Activated B cell treated with CpG ODN at 0.5 μM for 24 hours (primary cell): ENCODE measurements at regions not wholly inside any gene's neighbourhood (a gene's known extent, or its start where the extent isn't known, plus 50 kb on each side); places are given as distances from the start of the nearest gene placed in this dataset.

Experiments
- ATAC-seq: fragments of 200-7000 bp; cut with Tn5 transposase; one replicate; pipeline ENCODE4 v1.10.0; 2021; ENCODE audit warnings: low read depth, mild to moderate bottlenecking, moderate library complexity
- CTCF ChIA-PET: fragments of 350-600 bp; sonication (Branson Sonifier 250); formaldehyde crosslinking; loops from one replicate; lab custom pipeline; 2021; ENCODE audit warnings: antibody characterized with exemption; lab: Charles Lee
- POLR2A ChIA-PET: fragments of 350-600 bp; sonication (Branson Sonifier 250); formaldehyde crosslinking; loops from one replicate; lab custom pipeline; 2021; ENCODE audit warnings: antibody characterized with exemption; lab: Charles Lee
- DNase-seq: peaks from one replicate; pipeline ENCODE4 v3.0.0; 2022
- H3K27ac Mint-ChIP-seq: one replicate; pipeline ENCODE4 v1.8.0; 2020; ENCODE audit warnings: mixed read lengths
- H3K27me3 Mint-ChIP-seq: one replicate; pipeline ENCODE4 v1.8.0; 2021; ENCODE audit warnings: mixed read lengths
- H3K36me3 Mint-ChIP-seq: one replicate; pipeline ENCODE4 v1.8.0; 2021; ENCODE audit warnings: low read depth, mixed read lengths
- H3K4me1 Mint-ChIP-seq: one replicate; pipeline ENCODE4 v1.8.0; 2021; ENCODE audit warnings: mixed read lengths
- H3K4me3 Mint-ChIP-seq: one replicate; pipeline ENCODE4 v1.8.0; 2020; ENCODE audit warnings: mild to moderate bottlenecking, mixed read lengths
- H3K9me3 Mint-ChIP-seq: one replicate; pipeline ENCODE4 v1.8.0; 2020; ENCODE audit warnings: mixed read lengths
- CTCF ChIP-seq: fragments of 200-600 bp; IDR thresholded peaks from one replicate; pipeline ENCODE4 v1.8.0; 2022; ENCODE audit warnings: antibody characterized with exemption, mild to moderate bottlenecking
- intact Hi-C: fragments of 100-400 bp; cut with micrococcal nuclease; formaldehyde crosslinking; loops from one replicate; pipeline ENCODE4 v1.15.1; 2024

DNA sequence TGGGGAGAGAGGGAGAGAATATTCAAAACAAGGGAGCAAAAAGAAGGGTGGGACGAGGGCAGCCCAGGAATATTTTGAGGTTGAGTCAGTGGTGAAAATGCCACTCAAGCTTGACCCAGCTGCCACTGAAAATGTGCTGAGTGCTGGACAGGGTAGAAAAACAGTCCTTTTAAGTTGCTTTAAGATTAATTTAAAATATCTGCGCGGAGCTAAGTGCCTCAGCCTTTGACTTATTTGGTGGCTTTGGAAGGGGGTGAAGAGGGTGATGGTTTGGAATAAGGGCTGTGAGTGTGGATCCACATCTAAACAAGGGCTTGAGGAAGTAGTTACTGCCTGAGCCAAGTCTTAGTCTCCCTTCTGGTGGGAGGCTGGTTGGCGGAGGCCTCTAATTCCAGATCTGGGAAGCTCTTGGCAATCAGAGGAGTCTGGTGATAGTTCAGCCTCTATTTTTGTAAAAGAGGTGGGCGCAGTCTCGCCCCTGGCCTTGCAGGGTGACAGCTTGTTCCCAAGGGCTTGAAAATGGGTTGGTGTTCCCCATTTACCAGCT, 280.8 kb upstream of the ROPN1 start:
- intact Hi-C loops = no loop called here
- no peak overlapping the region for H3K27ac Mint-ChIP-seq

GRCh38 chr3:124273651-124274050, 281.7 kb upstream of the ROPN1 start:
- peaks cover 4% of the 10 kb centered on the region for H3K27me3 Mint-ChIP-seq
- no peak overlapping the region for H3K4me3 Mint-ChIP-seq
- intact Hi-C loops = no loop called here
- no peaks in the 10 kb centered on the region for H3K36me3 Mint-ChIP-seq
- no peaks in the 10 kb centered on the region for H3K4me1 Mint-ChIP-seq
- H3K9me3 Mint-ChIP-seq = no peaks in the 10 kb centered on the region
- POLR2A ChIA-PET = no interaction called here
- no peak for DNase-seq
- no peak overlapping the region for H3K27ac Mint-ChIP-seq
- no peak for TF ChIP-seq CTCF
- ATAC-seq = no peak
- CTCF ChIA-PET = no interaction called here

More for the DNA sequence above, 280.8 kb upstream of the ROPN1 start:
- ChIA-PET POLR2A (no interaction called here), CTCF (no interaction called here)
- no peak overlapping the region for H3K4me3 Mint-ChIP-seq
- no peak for ATAC-seq
- no peaks in the 10 kb centered on the region for H3K4me1 Mint-ChIP-seq
- H3K27me3 Mint-ChIP-seq = peaks cover 4% of the 10 kb centered on the region
- TF ChIP-seq CTCF = no peak
- no peaks in the 10 kb centered on the region for H3K36me3 Mint-ChIP-seq
- no peak for DNase-seq
- no peaks in the 10 kb centered on the region for H3K9me3 Mint-ChIP-seq

- DNase-seq (no peak), ATAC-seq (no peak)
- no peaks in the 10 kb centered on the region for H3K36me3 Mint-ChIP-seq
- no peaks in the 10 kb centered on the region for H3K9me3 Mint-ChIP-seq
- ChIA-PET POLR2A (no interaction called here), CTCF (no interaction called here)
- no peak overlapping the region for H3K4me3 Mint-ChIP-seq
- no peak overlapping the region for H3K27ac Mint-ChIP-seq
- intact Hi-C loops = no loop called here
- H3K4me1 Mint-ChIP-seq = no peaks in the 10 kb centered on the region
- H3K27me3 Mint-ChIP-seq = peaks cover 4% of the 10 kb centered on the region
- no peak for TF ChIP-seq CTCF
These were observed 282.1 kb upstream of the ROPN1 start for GRCh38 chr3:124274051-124274450.

DNA sequence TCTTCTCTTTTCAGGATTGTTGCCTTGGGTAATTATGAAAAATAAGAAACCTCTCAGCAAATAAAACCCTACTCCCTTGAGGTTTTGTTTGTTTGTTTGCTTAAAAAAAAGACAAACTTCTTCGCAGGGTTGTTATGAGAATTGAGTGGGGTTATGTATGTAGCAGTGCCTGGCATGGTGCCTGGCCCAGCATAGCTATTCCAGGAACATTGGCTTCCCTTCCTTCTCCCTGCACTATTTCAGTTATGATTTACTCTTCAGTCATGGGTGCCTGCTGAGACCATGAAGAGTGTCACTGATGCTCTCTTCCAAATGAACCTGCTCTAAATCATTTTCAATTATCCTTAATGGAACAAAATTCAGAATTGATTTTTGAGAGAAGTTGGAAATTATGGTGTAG, 283.5 kb upstream of the ROPN1 start:
- Mint-ChIP-seq H3K9me3 (no peaks in the 10 kb centered on the region), H3K36me3 (no peaks in the 10 kb centered on the region), H3K27ac (no peak overlapping the region), H3K4me3 (no peak overlapping the region), H3K27me3 (peaks cover 3% of the 10 kb centered on the region), H3K4me1 (no peaks in the 10 kb centered on the region)
- DNase-seq (no peak), ATAC-seq (no peak)
- CTCF ChIA-PET = no interaction called here
- no peak for TF ChIP-seq CTCF
- intact Hi-C loops = no loop called here
- POLR2A ChIA-PET = no interaction called here

DNA sequence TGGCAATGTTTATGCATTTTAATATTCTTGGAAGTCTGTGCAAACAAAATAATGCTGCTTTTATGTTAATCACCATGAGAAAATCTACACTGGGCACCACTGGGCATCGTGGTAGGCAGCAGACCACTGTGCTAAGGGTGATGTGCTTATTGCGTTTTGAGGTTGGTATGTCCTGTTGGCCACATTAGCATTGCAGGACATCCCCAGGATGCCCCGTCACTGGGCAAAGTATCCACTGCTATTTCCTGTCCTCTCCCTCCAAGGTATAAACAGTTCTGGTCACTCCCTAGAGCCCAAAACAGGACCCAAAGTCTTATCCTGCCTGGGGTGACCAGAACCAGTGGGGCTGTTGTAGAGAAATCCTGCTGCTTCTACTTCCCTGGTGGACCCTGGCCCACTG, 284.2 kb upstream of the ROPN1 start:
- POLR2A ChIA-PET = no interaction called here
- Mint-ChIP-seq H3K4me3 (no peak overlapping the region), H3K27ac (no peak overlapping the region), H3K4me1 (no peaks in the 10 kb centered on the region), H3K9me3 (no peaks in the 10 kb centered on the region), H3K27me3 (peaks cover 3% of the 10 kb centered on the region), H3K36me3 (no peaks in the 10 kb centered on the region)
- intact Hi-C loops = no loop called here
- TF ChIP-seq CTCF = no peak
- CTCF ChIA-PET = no interaction called here
- DNase-seq (no peak), ATAC-seq (no peak)
